Neural cell (in vitro differentiated cells): ENCODE measurements at regions not wholly inside any gene's neighbourhood (a gene's known extent, or its start where the extent isn't known, plus 50 kb on each side); places are given as distances from the start of the nearest gene placed in this dataset.

Experiments used
- H2AFZ ChIP-seq: fragments of 200-600, 300-800 bp; sonication (generic), shearing (Covaris generic); 2 replicates; pipeline ENCODE4 v1.6.0; 2014; ENCODE audit warnings: low read depth, mild to moderate bottlenecking, antibody characterized with exemption, low read length, moderate library complexity
- H3F3A ChIP-seq: fragments of 200-600 bp; shearing (Covaris generic); 2 replicates; pipeline ENCODE4 v1.6.1; 2016; ENCODE audit warnings: mild to moderate bottlenecking, moderate library complexity, mixed read lengths, antibody characterized with exemption, low read length; ENCODE audit not compliant: insufficient read depth, poor library complexity, severe bottlenecking
- H3K27ac ChIP-seq: fragments of 200-600, 300-800 bp; sonication (generic), shearing (Covaris generic); 2 replicates; pipeline ENCODE4 v1.5.1; 2014; ENCODE audit warnings: mild to moderate bottlenecking, low read length, moderate library complexity
- H3K27me3 ChIP-seq: fragments of 300-800, 200-600 bp; sonication (generic), shearing (Covaris generic); 2 replicates; pipeline ENCODE4 v1.6.0; 2014; ENCODE audit warnings: mild to moderate bottlenecking, low read depth, low read length, moderate library complexity; ENCODE audit not compliant: insufficient read depth
- H3K36me3 ChIP-seq: fragments of 300-800, 200-600 bp; sonication (generic), shearing (Covaris generic); 2 replicates; pipeline ENCODE4 v1.5.1; 2014; ENCODE audit warnings: mild to moderate bottlenecking, antibody characterized with exemption, low read length, moderate library complexity; ENCODE audit not compliant: insufficient read depth
- H3K4me2 ChIP-seq: fragments of 300-800, 200-600 bp; sonication (generic), shearing (Covaris generic); 2 replicates; pipeline ENCODE4 v1.6.0; 2014; ENCODE audit warnings: mild to moderate bottlenecking, low read length
- H3K4me3 ChIP-seq: fragments of 300-800, 200-600 bp; sonication (generic), shearing (Covaris generic); 2 replicates; pipeline ENCODE4 v1.5.1; 2014; ENCODE audit warnings: mild to moderate bottlenecking, low read length, moderate library complexity
- H3K79me2 ChIP-seq: fragments of 200-600 bp; shearing (Covaris generic); replicated peaks from 2 replicates; pipeline ENCODE4 v1.6.0; 2014; ENCODE audit warnings: mild to moderate bottlenecking, low read length, moderate library complexity; ENCODE audit not compliant: insufficient read depth
- H3K9ac ChIP-seq: fragments of 300-800, 200-600 bp; sonication (generic), shearing (Covaris generic); 2 replicates; pipeline ENCODE4 v1.6.1; 2016; ENCODE audit warnings: mild to moderate bottlenecking, low read length, mixed read lengths
- H3K9me2 ChIP-seq: fragments of 200-600 bp; shearing (Covaris generic); 2 replicates; pipeline ENCODE4 v1.6.1; 2016; ENCODE audit warnings: mild to moderate bottlenecking, low read length, mixed read lengths; ENCODE audit not compliant: insufficient read depth
- H3K9me3 ChIP-seq: fragments of 200-600, 300-800 bp; sonication (generic), shearing (Covaris generic); 2 replicates; pipeline ENCODE4 v1.6.1; 2016; ENCODE audit warnings: mild to moderate bottlenecking, mixed run types, low read length, moderate library complexity, mixed read lengths
- H4K20me1 ChIP-seq: fragments of 200-600 bp; shearing (Covaris generic); 2 replicates; pipeline ENCODE4 v1.6.1; 2016; ENCODE audit warnings: mild to moderate bottlenecking, mixed run types; ENCODE audit not compliant: insufficient read depth
- CTCF ChIP-seq: fragments of 450-650 bp; IDR thresholded peaks from 2 replicates; pipeline ENCODE4 v1.5.1; 2014; ENCODE audit warnings: antibody characterized with exemption, mild to moderate bottlenecking, moderate library complexity; ENCODE audit not compliant: poor library complexity, severe bottlenecking
- EP300 ChIP-seq: fragments of 450-650 bp; conservative IDR thresholded peaks from 2 replicates; pipeline ENCODE4 v1.6.1; 2014; ENCODE audit warnings: antibody characterized with exemption, mild to moderate bottlenecking, moderate library complexity; ENCODE audit not compliant: poor library complexity, severe bottlenecking
- EZH2 ChIP-seq: fragments of 200-600, 300-800 bp; shearing (Covaris generic), sonication (generic); IDR thresholded peaks from 2 replicates; pipeline ENCODE4 v1.6.1; 2014; ENCODE audit warnings: antibody characterized with exemption, low read length, borderline replicate concordance, mild to moderate bottlenecking; ENCODE audit not compliant: insufficient read depth, poor library complexity, severe bottlenecking
- MXI1 ChIP-seq: fragments of 450-650 bp; conservative IDR thresholded peaks from 2 replicates; pipeline ENCODE4 v1.6.1; 2014; ENCODE audit warnings: antibody characterized with exemption, mild to moderate bottlenecking; ENCODE audit not compliant: poor library complexity, severe bottlenecking
- POLR2AphosphoS5 ChIP-seq: IDR thresholded peaks from 2 replicates; pipeline ENCODE4 v1.6.1; 2012
- RAD21 ChIP-seq: fragments of 450-650 bp; conservative IDR thresholded peaks from 2 replicates; pipeline ENCODE4 v1.6.1; 2014; ENCODE audit warnings: antibody characterized with exemption, mild to moderate bottlenecking, moderate library complexity
- SMC3 ChIP-seq: fragments of 450-650 bp; conservative IDR thresholded peaks from 2 replicates; pipeline ENCODE4 v1.6.1; 2014; ENCODE audit warnings: antibody characterized with exemption, mild to moderate bottlenecking, moderate library complexity; ENCODE audit not compliant: poor library complexity
- TAF1 ChIP-seq: IDR thresholded peaks from 2 replicates; pipeline ENCODE4 v1.6.1; 2012; ENCODE audit warnings: low read depth
- TF ChIP-seq, protein P1 (sequence below): IDR thresholded peaks from 2 replicates; pipeline ENCODE4 v1.6.1; 2012; ENCODE audit warnings: borderline replicate concordance

GRCh38 chr5:159773062-159773924, 143.0 kb upstream of the ADRA1B start:
- TF ChIP-seq CTCF, result peak; percentile 45
- TF ChIP-seq MXI1, result no peak
- TF ChIP-seq RAD21, result peak; percentile 10
- no peaks in the 10 kb centered on the region for H3K36me3 ChIP-seq
- no peak overlapping the region for H3K4me2 ChIP-seq
- H3K27ac ChIP-seq, result no peak overlapping the region
- H2AFZ ChIP-seq, result peak overlapping the region; percentile 45
- H3K79me2 ChIP-seq, result no peaks in the 10 kb centered on the region
- H3K9ac ChIP-seq, result peak overlapping the region; percentile 36
- H3K9me3 ChIP-seq, result no peaks in the 10 kb centered on the region
- H3K27me3 ChIP-seq, result peaks cover 17% of the 10 kb centered on the region
- no peaks in the 10 kb centered on the region for H3K9me2 ChIP-seq
- no peaks in the 10 kb centered on the region for H4K20me1 ChIP-seq
- no peaks in the 10 kb centered on the region for H3F3A ChIP-seq
- H3K4me3 ChIP-seq, result peak overlapping the region; percentile 59

GRCh38 chr5:159774476-159775031, 141.7 kb upstream of the ADRA1B start:
- Histone ChIP-seq H3K79me2 (no peaks in the 10 kb centered on the region), H4K20me1 (no peaks in the 10 kb centered on the region), H3K4me2 (no peak overlapping the region), H3K27me3 (peaks cover 17% of the 10 kb centered on the region), H3K9ac (no peak overlapping the region), H3K36me3 (no peaks in the 10 kb centered on the region), H3F3A (no peaks in the 10 kb centered on the region), H3K27ac (no peak overlapping the region), H3K4me3 (no peak overlapping the region), H3K9me3 (no peaks in the 10 kb centered on the region), H3K9me2 (no peaks in the 10 kb centered on the region), H2AFZ (no peak overlapping the region)
- TF ChIP-seq, protein P1, sequence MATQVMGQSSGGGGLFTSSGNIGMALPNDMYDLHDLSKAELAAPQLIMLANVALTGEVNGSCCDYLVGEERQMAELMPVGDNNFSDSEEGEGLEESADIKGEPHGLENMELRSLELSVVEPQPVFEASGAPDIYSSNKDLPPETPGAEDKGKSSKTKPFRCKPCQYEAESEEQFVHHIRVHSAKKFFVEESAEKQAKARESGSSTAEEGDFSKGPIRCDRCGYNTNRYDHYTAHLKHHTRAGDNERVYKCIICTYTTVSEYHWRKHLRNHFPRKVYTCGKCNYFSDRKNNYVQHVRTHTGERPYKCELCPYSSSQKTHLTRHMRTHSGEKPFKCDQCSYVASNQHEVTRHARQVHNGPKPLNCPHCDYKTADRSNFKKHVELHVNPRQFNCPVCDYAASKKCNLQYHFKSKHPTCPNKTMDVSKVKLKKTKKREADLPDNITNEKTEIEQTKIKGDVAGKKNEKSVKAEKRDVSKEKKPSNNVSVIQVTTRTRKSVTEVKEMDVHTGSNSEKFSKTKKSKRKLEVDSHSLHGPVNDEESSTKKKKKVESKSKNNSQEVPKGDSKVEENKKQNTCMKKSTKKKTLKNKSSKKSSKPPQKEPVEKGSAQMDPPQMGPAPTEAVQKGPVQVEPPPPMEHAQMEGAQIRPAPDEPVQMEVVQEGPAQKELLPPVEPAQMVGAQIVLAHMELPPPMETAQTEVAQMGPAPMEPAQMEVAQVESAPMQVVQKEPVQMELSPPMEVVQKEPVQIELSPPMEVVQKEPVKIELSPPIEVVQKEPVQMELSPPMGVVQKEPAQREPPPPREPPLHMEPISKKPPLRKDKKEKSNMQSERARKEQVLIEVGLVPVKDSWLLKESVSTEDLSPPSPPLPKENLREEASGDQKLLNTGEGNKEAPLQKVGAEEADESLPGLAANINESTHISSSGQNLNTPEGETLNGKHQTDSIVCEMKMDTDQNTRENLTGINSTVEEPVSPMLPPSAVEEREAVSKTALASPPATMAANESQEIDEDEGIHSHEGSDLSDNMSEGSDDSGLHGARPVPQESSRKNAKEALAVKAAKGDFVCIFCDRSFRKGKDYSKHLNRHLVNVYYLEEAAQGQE, result no peak
- TF ChIP-seq MXI1 (no peak), RAD21 (no peak), CTCF (no peak), POLR2AphosphoS5 (no peak), TAF1 (no peak), SMC3 (no peak), EP300 (no peak), EZH2 (no peak)
